ENCODE measurements at regions not wholly inside any gene's neighbourhood (a gene's known extent, or its start where the extent isn't known, plus 50 kb on each side); places are given as distances from the start of the nearest gene placed in this dataset.

DNA sequence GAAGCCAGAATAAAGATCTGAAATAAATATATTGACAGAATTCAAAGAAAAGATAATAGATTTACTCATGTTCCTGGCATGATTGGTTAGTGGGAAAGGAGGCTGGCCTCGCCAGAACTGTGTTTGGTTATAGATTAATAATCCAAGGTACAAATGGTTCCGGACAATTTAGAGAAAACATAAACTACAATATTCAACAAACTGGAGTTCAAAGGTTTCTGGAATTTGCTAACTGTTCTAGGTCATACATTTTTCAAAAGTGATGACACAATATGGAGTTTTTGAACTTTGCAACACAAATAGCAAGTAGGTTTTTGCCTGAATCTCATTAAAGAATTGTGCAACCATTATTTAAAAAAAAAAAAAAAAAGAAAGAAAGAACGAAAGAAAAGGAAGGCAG lies 251.7 kb upstream of the SALL1 start (continued):
- TF ChIP-seq CEBPB (IDR thresholded peaks at IDR 0.05; ENCODE audit: borderline replicate concordance, low read depth, low read length), result peak; percentile 94
- TF ChIP-seq, protein P1, sequence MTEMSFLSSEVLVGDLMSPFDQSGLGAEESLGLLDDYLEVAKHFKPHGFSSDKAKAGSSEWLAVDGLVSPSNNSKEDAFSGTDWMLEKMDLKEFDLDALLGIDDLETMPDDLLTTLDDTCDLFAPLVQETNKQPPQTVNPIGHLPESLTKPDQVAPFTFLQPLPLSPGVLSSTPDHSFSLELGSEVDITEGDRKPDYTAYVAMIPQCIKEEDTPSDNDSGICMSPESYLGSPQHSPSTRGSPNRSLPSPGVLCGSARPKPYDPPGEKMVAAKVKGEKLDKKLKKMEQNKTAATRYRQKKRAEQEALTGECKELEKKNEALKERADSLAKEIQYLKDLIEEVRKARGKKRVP (CRISPR knock-in tag; IDR thresholded peaks at IDR 0.05), result peak in 1 of 2 experiments; percentile 56; a peak in 1 of 4 replicates
- TF ChIP-seq ZBTB26 (CRISPR knock-in tag; IDR thresholded peaks at IDR 0.05; ENCODE audit: borderline replicate concordance), result 0 out of 2 replicates have a peak, but pooled peaks have one; percentile 39
- no peak for TF ChIP-seq KLF13 (CRISPR knock-in tag; IDR thresholded peaks at IDR 0.05)

DNA sequence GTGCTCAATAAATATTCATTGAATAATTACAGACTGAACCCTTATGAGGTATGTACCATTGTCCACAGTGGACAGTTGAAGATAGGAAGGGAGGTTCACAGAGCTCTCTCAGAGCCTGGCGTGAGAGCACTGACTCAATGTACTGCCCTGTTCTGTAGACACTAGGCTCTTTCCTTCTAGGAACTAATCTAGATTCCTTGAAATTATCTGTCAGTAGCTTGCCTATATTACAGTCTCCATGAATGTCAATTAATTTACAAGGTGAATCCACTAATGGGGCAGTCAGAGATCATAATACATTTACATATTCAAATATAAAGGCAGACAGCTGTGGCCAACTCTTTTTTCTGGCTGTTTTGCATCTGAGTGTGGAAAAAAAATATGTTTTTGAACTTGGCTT lies 251.2 kb upstream of the SALL1 start:
- in situ Hi-C loops (cut with HindIII; ENCODE audit: extremely low pct_ligation_motif_present, low pct_unique_long_range_greater_than_20kb) (no loop called here), intact Hi-C loops (cut with micrococcal nuclease; ENCODE audit: unreplicated experiment) (no loop called here)
- no peak overlapping the region for H2AFZ ChIP-seq (ENCODE audit: low read length)
- H3K9ac ChIP-seq (ENCODE audit: insufficient read depth, low read depth, low read length), result no peak overlapping the region
- H3K27ac ChIP-seq (ENCODE audit: extremely low read length, insufficient read depth, low read length), result peak overlapping the region; percentile 19
- no peak for FAIRE-seq
- no peaks in the 10 kb centered on the region for H3K79me2 ChIP-seq (ENCODE audit: insufficient read depth, low read length)
- no peaks in the 10 kb centered on the region for H4K20me1 ChIP-seq (ENCODE audit: insufficient read depth, low read length)
- ChIA-PET POLR2A (no interaction called here), CTCF (ENCODE audit: low intra/inter-chr PET ratio, low total read pairs) (no interaction called here)
- H3K4me1 ChIP-seq (ENCODE audit: insufficient read depth, low read length), result peaks cover 28% of the 10 kb centered on the region
- peaks cover 20% of the 10 kb centered on the region for H3K9me3 ChIP-seq (ENCODE audit: low read length)
- TF ChIP-seq ZNF562 (CRISPR knock-in tag; IDR thresholded peaks at IDR 0.05; ENCODE audit: borderline replicate concordance) (no peak), BCL6 (CRISPR knock-in tag; IDR thresholded peaks at IDR 0.05) (0 out of 2 replicates have a peak, but pooled peaks have one; percentile 24), GABPA (IDR thresholded peaks at IDR 0.05; ENCODE audit: low read depth, low read length) (no peak), GABPA (CRISPR knock-in tag; IDR thresholded peaks at IDR 0.05; ENCODE audit: low read depth) (no peak), FOXA1 (IDR thresholded peaks at IDR 0.05) (no peak), FOXA1 (CRISPR knock-in tag; IDR thresholded peaks at IDR 0.05) (no peak), FOXK1 (CRISPR knock-in tag; IDR thresholded peaks at IDR 0.05; ENCODE audit: borderline replicate concordance, low read depth) (no peak), CHD4 (IDR thresholded peaks at IDR 0.05; ENCODE audit: borderline replicate concordance, low read length) (0 out of 2 replicates have a peak, but pooled peaks have one; percentile 20)
- TF ChIP-seq, protein P2, sequence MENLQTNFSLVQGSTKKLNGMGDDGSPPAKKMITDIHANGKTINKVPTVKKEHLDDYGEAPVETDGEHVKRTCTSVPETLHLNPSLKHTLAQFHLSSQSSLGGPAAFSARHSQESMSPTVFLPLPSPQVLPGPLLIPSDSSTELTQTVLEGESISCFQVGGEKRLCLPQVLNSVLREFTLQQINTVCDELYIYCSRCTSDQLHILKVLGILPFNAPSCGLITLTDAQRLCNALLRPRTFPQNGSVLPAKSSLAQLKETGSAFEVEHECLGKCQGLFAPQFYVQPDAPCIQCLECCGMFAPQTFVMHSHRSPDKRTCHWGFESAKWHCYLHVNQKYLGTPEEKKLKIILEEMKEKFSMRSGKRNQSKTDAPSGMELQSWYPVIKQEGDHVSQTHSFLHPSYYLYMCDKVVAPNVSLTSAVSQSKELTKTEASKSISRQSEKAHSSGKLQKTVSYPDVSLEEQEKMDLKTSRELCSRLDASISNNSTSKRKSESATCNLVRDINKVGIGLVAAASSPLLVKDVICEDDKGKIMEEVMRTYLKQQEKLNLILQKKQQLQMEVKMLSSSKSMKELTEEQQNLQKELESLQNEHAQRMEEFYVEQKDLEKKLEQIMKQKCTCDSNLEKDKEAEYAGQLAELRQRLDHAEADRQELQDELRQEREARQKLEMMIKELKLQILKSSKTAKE (CRISPR knock-in tag; IDR thresholded peaks at IDR 0.05; ENCODE audit: borderline replicate concordance), result no peak
- TF ChIP-seq, protein P3, sequence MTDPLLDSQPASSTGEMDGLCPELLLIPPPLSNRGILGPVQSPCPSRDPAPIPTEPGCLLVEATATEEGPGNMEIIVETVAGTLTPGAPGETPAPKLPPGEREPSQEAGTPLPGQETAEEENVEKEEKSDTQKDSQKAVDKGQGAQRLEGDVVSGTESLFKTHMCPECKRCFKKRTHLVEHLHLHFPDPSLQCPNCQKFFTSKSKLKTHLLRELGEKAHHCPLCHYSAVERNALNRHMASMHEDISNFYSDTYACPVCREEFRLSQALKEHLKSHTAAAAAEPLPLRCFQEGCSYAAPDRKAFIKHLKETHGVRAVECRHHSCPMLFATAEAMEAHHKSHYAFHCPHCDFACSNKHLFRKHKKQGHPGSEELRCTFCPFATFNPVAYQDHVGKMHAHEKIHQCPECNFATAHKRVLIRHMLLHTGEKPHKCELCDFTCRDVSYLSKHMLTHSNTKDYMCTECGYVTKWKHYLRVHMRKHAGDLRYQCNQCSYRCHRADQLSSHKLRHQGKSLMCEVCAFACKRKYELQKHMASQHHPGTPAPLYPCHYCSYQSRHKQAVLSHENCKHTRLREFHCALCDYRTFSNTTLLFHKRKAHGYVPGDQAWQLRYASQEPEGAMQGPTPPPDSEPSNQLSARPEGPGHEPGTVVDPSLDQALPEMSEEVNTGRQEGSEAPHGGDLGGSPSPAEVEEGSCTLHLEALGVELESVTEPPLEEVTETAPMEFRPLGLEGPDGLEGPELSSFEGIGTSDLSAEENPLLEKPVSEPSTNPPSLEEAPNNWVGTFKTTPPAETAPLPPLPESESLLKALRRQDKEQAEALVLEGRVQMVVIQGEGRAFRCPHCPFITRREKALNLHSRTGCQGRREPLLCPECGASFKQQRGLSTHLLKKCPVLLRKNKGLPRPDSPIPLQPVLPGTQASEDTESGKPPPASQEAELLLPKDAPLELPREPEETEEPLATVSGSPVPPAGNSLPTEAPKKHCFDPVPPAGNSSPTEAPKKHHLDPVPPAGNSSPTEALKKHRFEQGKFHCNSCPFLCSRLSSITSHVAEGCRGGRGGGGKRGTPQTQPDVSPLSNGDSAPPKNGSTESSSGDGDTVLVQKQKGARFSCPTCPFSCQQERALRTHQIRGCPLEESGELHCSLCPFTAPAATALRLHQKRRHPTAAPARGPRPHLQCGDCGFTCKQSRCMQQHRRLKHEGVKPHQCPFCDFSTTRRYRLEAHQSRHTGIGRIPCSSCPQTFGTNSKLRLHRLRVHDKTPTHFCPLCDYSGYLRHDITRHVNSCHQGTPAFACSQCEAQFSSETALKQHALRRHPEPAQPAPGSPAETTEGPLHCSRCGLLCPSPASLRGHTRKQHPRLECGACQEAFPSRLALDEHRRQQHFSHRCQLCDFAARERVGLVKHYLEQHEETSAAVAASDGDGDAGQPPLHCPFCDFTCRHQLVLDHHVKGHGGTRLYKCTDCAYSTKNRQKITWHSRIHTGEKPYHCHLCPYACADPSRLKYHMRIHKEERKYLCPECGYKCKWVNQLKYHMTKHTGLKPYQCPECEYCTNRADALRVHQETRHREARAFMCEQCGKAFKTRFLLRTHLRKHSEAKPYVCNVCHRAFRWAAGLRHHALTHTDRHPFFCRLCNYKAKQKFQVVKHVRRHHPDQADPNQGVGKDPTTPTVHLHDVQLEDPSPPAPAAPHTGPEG (CRISPR knock-in tag; IDR thresholded peaks at IDR 0.05), result no peak
- ATAC-seq, result peak; percentile 34; the same call in 1 of the 3 replicates
- no TSS peak for BruUV-seq (replicated peaks)
- no peaks in the 10 kb centered on the region for H3K27me3 ChIP-seq (ENCODE audit: control insufficient read depth in 1 of 2, insufficient read depth in 2 of 2, low read length in 2 of 2)
- H3K4me3 ChIP-seq (replicated peaks in 1 of 3; ENCODE audit: insufficient read depth in 1 of 3, low read depth in 2 of 3, low read length in 3 of 3), result no peak overlapping the region
- H3K4me2 ChIP-seq (ENCODE audit: low read depth, low read length), result no peak overlapping the region
- WGBS (ENCODE audit: low lambda C conversion rate), result 74% methylated on average over 1 of the region's 1 CpG
- DNase-seq (ENCODE audit: low spot score), result no peak
- H3K36me3 ChIP-seq (replicated peaks in 1 of 2; ENCODE audit: control insufficient read depth in 1 of 2, insufficient read depth in 2 of 2, low read length in 2 of 2), result no peaks in the 10 kb centered on the region
